Neural cell (in vitro differentiated cells): ENCODE measurements at regions not wholly inside any gene's neighbourhood (a gene's known extent, or its start where the extent isn't known, plus 50 kb on each side); places are given as distances from the start of the nearest gene placed in this dataset.

Experiments
- H2AFZ ChIP-seq: fragments of 200-600, 300-800 bp; sonication (generic), shearing (Covaris generic); 2 replicates; pipeline ENCODE4 v1.6.0; 2014; ENCODE audit warnings: low read depth, mild to moderate bottlenecking, antibody characterized with exemption, low read length, moderate library complexity
- H3F3A ChIP-seq: fragments of 200-600 bp; shearing (Covaris generic); 2 replicates; pipeline ENCODE4 v1.6.1; 2016; ENCODE audit warnings: mild to moderate bottlenecking, moderate library complexity, mixed read lengths, antibody characterized with exemption, low read length; ENCODE audit not compliant: insufficient read depth, poor library complexity, severe bottlenecking
- H3K27ac ChIP-seq: fragments of 200-600, 300-800 bp; sonication (generic), shearing (Covaris generic); 2 replicates; pipeline ENCODE4 v1.5.1; 2014; ENCODE audit warnings: mild to moderate bottlenecking, low read length, moderate library complexity
- H3K27me3 ChIP-seq: fragments of 300-800, 200-600 bp; sonication (generic), shearing (Covaris generic); 2 replicates; pipeline ENCODE4 v1.6.0; 2014; ENCODE audit warnings: mild to moderate bottlenecking, low read depth, low read length, moderate library complexity; ENCODE audit not compliant: insufficient read depth
- H3K36me3 ChIP-seq: fragments of 300-800, 200-600 bp; sonication (generic), shearing (Covaris generic); 2 replicates; pipeline ENCODE4 v1.5.1; 2014; ENCODE audit warnings: mild to moderate bottlenecking, antibody characterized with exemption, low read length, moderate library complexity; ENCODE audit not compliant: insufficient read depth
- H3K4me2 ChIP-seq: fragments of 300-800, 200-600 bp; sonication (generic), shearing (Covaris generic); 2 replicates; pipeline ENCODE4 v1.6.0; 2014; ENCODE audit warnings: mild to moderate bottlenecking, low read length
- H3K4me3 ChIP-seq: fragments of 300-800, 200-600 bp; sonication (generic), shearing (Covaris generic); 2 replicates; pipeline ENCODE4 v1.5.1; 2014; ENCODE audit warnings: mild to moderate bottlenecking, low read length, moderate library complexity
- H3K79me2 ChIP-seq: fragments of 200-600 bp; shearing (Covaris generic); replicated peaks from 2 replicates; pipeline ENCODE4 v1.6.0; 2014; ENCODE audit warnings: mild to moderate bottlenecking, low read length, moderate library complexity; ENCODE audit not compliant: insufficient read depth
- H3K9ac ChIP-seq: fragments of 300-800, 200-600 bp; sonication (generic), shearing (Covaris generic); 2 replicates; pipeline ENCODE4 v1.6.1; 2016; ENCODE audit warnings: mild to moderate bottlenecking, low read length, mixed read lengths
- H3K9me2 ChIP-seq: fragments of 200-600 bp; shearing (Covaris generic); 2 replicates; pipeline ENCODE4 v1.6.1; 2016; ENCODE audit warnings: mild to moderate bottlenecking, low read length, mixed read lengths; ENCODE audit not compliant: insufficient read depth
- H3K9me3 ChIP-seq: fragments of 200-600, 300-800 bp; sonication (generic), shearing (Covaris generic); 2 replicates; pipeline ENCODE4 v1.6.1; 2016; ENCODE audit warnings: mild to moderate bottlenecking, mixed run types, low read length, moderate library complexity, mixed read lengths
- H4K20me1 ChIP-seq: fragments of 200-600 bp; shearing (Covaris generic); 2 replicates; pipeline ENCODE4 v1.6.1; 2016; ENCODE audit warnings: mild to moderate bottlenecking, mixed run types; ENCODE audit not compliant: insufficient read depth
- EP300 ChIP-seq: fragments of 450-650 bp; conservative IDR thresholded peaks from 2 replicates; pipeline ENCODE4 v1.6.1; 2014; ENCODE audit warnings: antibody characterized with exemption, mild to moderate bottlenecking, moderate library complexity; ENCODE audit not compliant: poor library complexity, severe bottlenecking
- EZH2 ChIP-seq: fragments of 200-600, 300-800 bp; shearing (Covaris generic), sonication (generic); IDR thresholded peaks from 2 replicates; pipeline ENCODE4 v1.6.1; 2014; ENCODE audit warnings: antibody characterized with exemption, low read length, borderline replicate concordance, mild to moderate bottlenecking; ENCODE audit not compliant: insufficient read depth, poor library complexity, severe bottlenecking
- MXI1 ChIP-seq: fragments of 450-650 bp; conservative IDR thresholded peaks from 2 replicates; pipeline ENCODE4 v1.6.1; 2014; ENCODE audit warnings: antibody characterized with exemption, mild to moderate bottlenecking; ENCODE audit not compliant: poor library complexity, severe bottlenecking
- POLR2AphosphoS5 ChIP-seq: IDR thresholded peaks from 2 replicates; pipeline ENCODE4 v1.6.1; 2012
- RAD21 ChIP-seq: fragments of 450-650 bp; conservative IDR thresholded peaks from 2 replicates; pipeline ENCODE4 v1.6.1; 2014; ENCODE audit warnings: antibody characterized with exemption, mild to moderate bottlenecking, moderate library complexity
- SMC3 ChIP-seq: fragments of 450-650 bp; conservative IDR thresholded peaks from 2 replicates; pipeline ENCODE4 v1.6.1; 2014; ENCODE audit warnings: antibody characterized with exemption, mild to moderate bottlenecking, moderate library complexity; ENCODE audit not compliant: poor library complexity
- TAF1 ChIP-seq: IDR thresholded peaks from 2 replicates; pipeline ENCODE4 v1.6.1; 2012; ENCODE audit warnings: low read depth
- TF ChIP-seq, protein P1 (sequence below): IDR thresholded peaks from 2 replicates; pipeline ENCODE4 v1.6.1; 2012; ENCODE audit warnings: borderline replicate concordance
- TF ChIP-seq, protein P2 (sequence below): fragments of 450-650 bp; IDR thresholded peaks from 2 replicates; pipeline ENCODE4 v1.5.1; 2014; ENCODE audit warnings: antibody characterized with exemption, mild to moderate bottlenecking, moderate library complexity; ENCODE audit not compliant: poor library complexity, severe bottlenecking

DNA sequence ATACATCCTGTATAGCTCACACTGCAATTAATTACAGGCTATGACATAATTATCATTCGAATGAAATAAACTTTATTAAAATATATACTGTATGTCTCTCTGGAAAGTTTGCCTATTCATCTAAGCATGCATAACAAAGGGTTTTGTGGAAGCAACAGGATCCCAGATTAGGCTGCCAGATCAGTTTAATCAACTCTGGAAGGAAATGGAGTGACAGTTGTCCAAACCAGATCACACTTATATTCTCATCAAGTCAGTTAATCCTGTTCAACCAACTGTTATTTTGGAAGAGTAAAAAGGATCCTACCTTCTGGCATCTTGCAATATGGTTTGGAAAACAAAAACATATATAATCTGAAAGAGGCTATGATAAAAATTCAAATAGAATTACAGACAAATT is 312.2 kb downstream of the FAT4 start:
- H3K36me3 ChIP-seq: no peaks in the 10 kb centered on the region
- H3K9me2 ChIP-seq: no peaks in the 10 kb centered on the region
- no peaks in the 10 kb centered on the region for H3F3A ChIP-seq
- no peak overlapping the region for H3K4me2 ChIP-seq
- H3K79me2 ChIP-seq: no peaks in the 10 kb centered on the region
- H3K9me3 ChIP-seq: no peaks in the 10 kb centered on the region
- H3K9ac ChIP-seq: no peak overlapping the region
- no peak overlapping the region for H2AFZ ChIP-seq
- no peak overlapping the region for H3K27ac ChIP-seq
- no peak overlapping the region for H3K4me3 ChIP-seq
- H4K20me1 ChIP-seq: no peaks in the 10 kb centered on the region
- TF ChIP-seq, protein P1, sequence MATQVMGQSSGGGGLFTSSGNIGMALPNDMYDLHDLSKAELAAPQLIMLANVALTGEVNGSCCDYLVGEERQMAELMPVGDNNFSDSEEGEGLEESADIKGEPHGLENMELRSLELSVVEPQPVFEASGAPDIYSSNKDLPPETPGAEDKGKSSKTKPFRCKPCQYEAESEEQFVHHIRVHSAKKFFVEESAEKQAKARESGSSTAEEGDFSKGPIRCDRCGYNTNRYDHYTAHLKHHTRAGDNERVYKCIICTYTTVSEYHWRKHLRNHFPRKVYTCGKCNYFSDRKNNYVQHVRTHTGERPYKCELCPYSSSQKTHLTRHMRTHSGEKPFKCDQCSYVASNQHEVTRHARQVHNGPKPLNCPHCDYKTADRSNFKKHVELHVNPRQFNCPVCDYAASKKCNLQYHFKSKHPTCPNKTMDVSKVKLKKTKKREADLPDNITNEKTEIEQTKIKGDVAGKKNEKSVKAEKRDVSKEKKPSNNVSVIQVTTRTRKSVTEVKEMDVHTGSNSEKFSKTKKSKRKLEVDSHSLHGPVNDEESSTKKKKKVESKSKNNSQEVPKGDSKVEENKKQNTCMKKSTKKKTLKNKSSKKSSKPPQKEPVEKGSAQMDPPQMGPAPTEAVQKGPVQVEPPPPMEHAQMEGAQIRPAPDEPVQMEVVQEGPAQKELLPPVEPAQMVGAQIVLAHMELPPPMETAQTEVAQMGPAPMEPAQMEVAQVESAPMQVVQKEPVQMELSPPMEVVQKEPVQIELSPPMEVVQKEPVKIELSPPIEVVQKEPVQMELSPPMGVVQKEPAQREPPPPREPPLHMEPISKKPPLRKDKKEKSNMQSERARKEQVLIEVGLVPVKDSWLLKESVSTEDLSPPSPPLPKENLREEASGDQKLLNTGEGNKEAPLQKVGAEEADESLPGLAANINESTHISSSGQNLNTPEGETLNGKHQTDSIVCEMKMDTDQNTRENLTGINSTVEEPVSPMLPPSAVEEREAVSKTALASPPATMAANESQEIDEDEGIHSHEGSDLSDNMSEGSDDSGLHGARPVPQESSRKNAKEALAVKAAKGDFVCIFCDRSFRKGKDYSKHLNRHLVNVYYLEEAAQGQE: no peak
- TF ChIP-seq SMC3 (no peak), POLR2AphosphoS5 (no peak), TAF1 (no peak), EP300 (no peak), MXI1 (no peak), RAD21 (no peak), EZH2 (no peak)
- TF ChIP-seq, protein P2, sequence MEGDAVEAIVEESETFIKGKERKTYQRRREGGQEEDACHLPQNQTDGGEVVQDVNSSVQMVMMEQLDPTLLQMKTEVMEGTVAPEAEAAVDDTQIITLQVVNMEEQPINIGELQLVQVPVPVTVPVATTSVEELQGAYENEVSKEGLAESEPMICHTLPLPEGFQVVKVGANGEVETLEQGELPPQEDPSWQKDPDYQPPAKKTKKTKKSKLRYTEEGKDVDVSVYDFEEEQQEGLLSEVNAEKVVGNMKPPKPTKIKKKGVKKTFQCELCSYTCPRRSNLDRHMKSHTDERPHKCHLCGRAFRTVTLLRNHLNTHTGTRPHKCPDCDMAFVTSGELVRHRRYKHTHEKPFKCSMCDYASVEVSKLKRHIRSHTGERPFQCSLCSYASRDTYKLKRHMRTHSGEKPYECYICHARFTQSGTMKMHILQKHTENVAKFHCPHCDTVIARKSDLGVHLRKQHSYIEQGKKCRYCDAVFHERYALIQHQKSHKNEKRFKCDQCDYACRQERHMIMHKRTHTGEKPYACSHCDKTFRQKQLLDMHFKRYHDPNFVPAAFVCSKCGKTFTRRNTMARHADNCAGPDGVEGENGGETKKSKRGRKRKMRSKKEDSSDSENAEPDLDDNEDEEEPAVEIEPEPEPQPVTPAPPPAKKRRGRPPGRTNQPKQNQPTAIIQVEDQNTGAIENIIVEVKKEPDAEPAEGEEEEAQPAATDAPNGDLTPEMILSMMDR: no peak
- no peaks in the 10 kb centered on the region for H3K27me3 ChIP-seq

DNA sequence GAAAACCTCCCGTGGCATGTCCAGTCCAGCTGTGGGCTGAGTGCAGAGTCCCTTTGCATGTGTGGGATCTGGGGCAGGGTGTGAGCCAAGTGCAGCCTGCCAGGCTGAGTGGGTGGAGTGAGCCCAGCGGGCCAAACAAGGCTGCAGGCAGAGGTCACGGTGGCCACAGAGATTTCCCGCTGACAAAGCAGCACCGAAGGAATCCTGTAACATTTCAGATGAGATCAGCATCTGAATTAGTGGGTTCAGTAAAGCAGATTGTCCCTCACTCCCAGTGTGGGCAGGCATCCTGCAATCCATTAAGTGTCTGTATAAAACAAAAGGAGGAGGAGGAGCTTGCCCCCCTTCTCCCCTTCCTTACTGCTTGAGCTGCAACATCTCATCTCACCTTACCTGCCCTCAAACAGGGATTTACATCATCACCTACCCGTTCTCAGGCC is 324.4 kb downstream of the FAT4 start:
- H3K9me3 ChIP-seq: no peaks in the 10 kb centered on the region
- H3K4me3 ChIP-seq: no peak overlapping the region
- no peaks in the 10 kb centered on the region for H3F3A ChIP-seq
- no peaks in the 10 kb centered on the region for H3K36me3 ChIP-seq
- H4K20me1 ChIP-seq: no peaks in the 10 kb centered on the region
- H3K4me2 ChIP-seq: no peak overlapping the region
- no peaks in the 10 kb centered on the region for H3K9me2 ChIP-seq
- TF ChIP-seq, protein P2: no peak
- TF ChIP-seq, protein P1: no peak
- TF ChIP-seq SMC3: no peak
- no peak for TF ChIP-seq POLR2AphosphoS5
- TF ChIP-seq EP300: no peak
- TF ChIP-seq EZH2: no peak
- TF ChIP-seq TAF1: no peak
- no peak for TF ChIP-seq RAD21
- TF ChIP-seq MXI1: no peak
- H2AFZ ChIP-seq: no peak overlapping the region
- no peaks in the 10 kb centered on the region for H3K79me2 ChIP-seq
- H3K27ac ChIP-seq: no peak overlapping the region
- no peaks in the 10 kb centered on the region for H3K27me3 ChIP-seq
- H3K9ac ChIP-seq: no peak overlapping the region
